PC-3 (cell line): ENCODE measurements at regions not wholly inside any gene's neighbourhood (a gene's known extent, or its start where the extent isn't known, plus 50 kb on each side); places are given as distances from the start of the nearest gene placed in this dataset.
A peak's percentile ranks its signal among the peaks of the same experiment; 100 is the strongest.

Source experiments
- ATAC-seq: fragments of 200-7000 bp; cut with Tn5 transposase; 2 replicates; pipeline ENCODE4 v1.9.1; 2020; ENCODE audit warnings: mild to moderate bottlenecking, moderate library complexity
- BruUV-seq: library from RNA; stranded (reverse); fragments of 400-500 nt; replicated peaks from 2 replicates; lab custom pipeline; 2021; lab: Mats Ljungman, UMichigan
- CTCF ChIA-PET: fragments of 300-600 bp; sonication (Branson Sonifier 250); formaldehyde crosslinking; loops from one replicate; lab custom pipeline; 2022; ENCODE audit warnings: antibody characterized with exemption; lab: Charles Lee
- POLR2A ChIA-PET: fragments of 300-600 bp; sonication (Branson Sonifier 250); formaldehyde crosslinking; loops from one replicate; lab custom pipeline; 2022; ENCODE audit warnings: antibody characterized with exemption; ENCODE audit not compliant: unreplicated experiment; lab: Charles Lee
- DNase-seq: peaks from one replicate; pipeline ENCODE4 v3.0.0-alpha.2; 2015
- H2AFZ ChIP-seq: fragments of 300-600 bp; sonication (generic); 2 replicates; pipeline ENCODE4 v1.6.0; 2016; ENCODE audit warnings: antibody characterized with exemption, low read length
- H3F3A ChIP-seq: fragments of 300-600 bp; sonication (generic); one replicate; pipeline ENCODE4 v1.6.0; 2017; ENCODE audit warnings: antibody characterized with exemption, low read length, control low read depth, mild to moderate bottlenecking; ENCODE audit not compliant: unreplicated experiment
- H3K27ac ChIP-seq: fragments of 300-600 bp; sonication (generic); 2 replicates; pipeline ENCODE4 v1.5.1; 2016; ENCODE audit warnings: mild to moderate bottlenecking, low read length
- H3K27me3 ChIP-seq: fragments of 300-600 bp; sonication (generic); 2 replicates; pipeline ENCODE4 v1.6.1; 2016; ENCODE audit warnings: low read length, mixed read lengths
- H3K36me3 ChIP-seq: fragments of 300-600 bp; sonication (generic); 2 replicates; pipeline ENCODE4 v1.6.1; 2016; ENCODE audit warnings: low read depth, mixed run types, low read length, mixed read lengths
- H3K4me1 ChIP-seq: fragments of 300-600 bp; sonication (generic); 2 replicates; pipeline ENCODE4 v1.5.1; 2016; ENCODE audit warnings: low read length; ENCODE audit not compliant: insufficient read depth
- H3K4me2 ChIP-seq: fragments of 300-600 bp; sonication (generic); 2 replicates; pipeline ENCODE4 v1.6.0; 2016; ENCODE audit warnings: low read length
- H3K4me3 ChIP-seq: fragments of 300-600 bp; sonication (generic); 2 replicates; pipeline ENCODE4 v1.5.1; 2016; ENCODE audit warnings: mild to moderate bottlenecking, low read length, mixed read lengths
- H3K79me2 ChIP-seq: fragments of 300-600 bp; sonication (generic); 2 replicates; pipeline ENCODE4 v1.6.1; 2017; ENCODE audit warnings: low read length, mixed read lengths
- H3K9ac ChIP-seq: fragments of 300-600 bp; sonication (generic); 2 replicates; pipeline ENCODE4 v1.6.0; 2016; ENCODE audit warnings: mild to moderate bottlenecking, low read length
- H3K9me2 ChIP-seq: fragments of 300-600 bp; sonication (generic); replicated peaks from 2 replicates; pipeline ENCODE4 v1.6.1; 2016; ENCODE audit warnings: mixed run types, low read length, mixed read lengths
- H3K9me3 ChIP-seq: fragments of 300-600 bp; sonication (generic); 2 replicates; pipeline ENCODE4 v1.6.1; 2016; ENCODE audit warnings: low read length, mixed read lengths
- H4K20me1 ChIP-seq: fragments of 300-600 bp; sonication (generic); 2 replicates; pipeline ENCODE4 v1.6.1; 2016; ENCODE audit warnings: low read length, mixed read lengths
- EZH2 ChIP-seq: fragments of 300-600 bp; sonication (generic); IDR thresholded peaks from one replicate; pipeline ENCODE4 v1.6.1; 2017; ENCODE audit warnings: antibody characterized with exemption, mild to moderate bottlenecking, low read length; ENCODE audit not compliant: unreplicated experiment
- EZH2phosphoT487 ChIP-seq: fragments of 300-600 bp; sonication (generic); IDR thresholded peaks from 2 replicates; pipeline ENCODE4 v1.6.1; 2018; ENCODE audit warnings: mild to moderate bottlenecking, antibody characterized with exemption, low read length, borderline replicate concordance
- intact Hi-C: fragments of 100-400 bp; cut with micrococcal nuclease; formaldehyde crosslinking; loops from 2 replicates; pipeline ENCODE4 v1.9.0; 2023
- TF ChIP-seq, protein P1 (sequence below): fragments of 300-600 bp; sonication (generic); conservative IDR thresholded peaks from 2 replicates; pipeline ENCODE4 v1.5.1; 2017; ENCODE audit warnings: antibody characterized with exemption, low read depth, mild to moderate bottlenecking, low read length

DNA sequence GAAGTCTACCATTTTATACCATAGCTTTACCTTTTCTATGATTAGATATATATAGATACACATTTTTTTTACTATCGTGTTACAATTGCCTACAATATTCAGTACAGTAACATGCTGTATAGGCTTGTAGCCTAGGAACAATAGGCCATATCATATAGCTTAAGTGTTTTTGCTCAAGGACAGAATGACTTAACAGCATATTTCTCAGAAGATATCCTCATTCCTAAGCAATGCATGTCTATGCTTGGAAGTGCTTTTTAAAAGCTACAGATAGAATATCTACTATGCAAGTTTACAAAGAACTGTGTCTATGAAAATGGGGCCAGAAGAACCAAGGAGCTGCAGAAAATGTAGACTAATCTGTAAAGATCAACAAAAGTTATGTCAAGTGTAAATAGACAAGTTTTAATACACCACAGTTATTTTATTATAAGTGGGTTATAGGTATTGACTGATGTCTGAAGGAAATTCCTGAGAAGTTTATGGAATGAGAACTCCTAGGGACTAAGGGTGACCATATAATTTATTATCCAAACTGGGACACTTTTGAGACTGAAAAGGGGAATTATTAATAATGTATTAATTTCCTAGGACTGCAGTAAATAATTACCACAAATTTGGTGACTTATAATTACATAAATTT is 138.7 kb upstream of the TGFBR2 start:
- Histone ChIP-seq H3K4me2 (peak overlapping the region; percentile 13), H3K4me3 (no peak overlapping the region), H3K4me1 (peaks cover 27% of the 10 kb centered on the region), H2AFZ (no peak overlapping the region), H3K9me2 (no peaks in the 10 kb centered on the region), H3K36me3 (no peaks in the 10 kb centered on the region), H3K27me3 (no peaks in the 10 kb centered on the region), H3F3A (no peaks in the 10 kb centered on the region), H3K9ac (no peak overlapping the region), H3K27ac (peak overlapping the region; percentile 10; the same call in 1 of the 2 replicates), H4K20me1 (no peaks in the 10 kb centered on the region), H3K9me3 (no peaks in the 10 kb centered on the region), H3K79me2 (no peaks in the 10 kb centered on the region)
- ATAC-seq (peak; percentile 90), DNase-seq (peak; percentile 64)
- intact Hi-C loops: loop anchor here (2.0 to 5.0 kb wide), 4 partner anchors 50 to 140 kb away; partner anchors contain the start of gene TGFBR2
- TF ChIP-seq EZH2 (no peak), EZH2phosphoT487 (no peak)
- TF ChIP-seq, protein P1, sequence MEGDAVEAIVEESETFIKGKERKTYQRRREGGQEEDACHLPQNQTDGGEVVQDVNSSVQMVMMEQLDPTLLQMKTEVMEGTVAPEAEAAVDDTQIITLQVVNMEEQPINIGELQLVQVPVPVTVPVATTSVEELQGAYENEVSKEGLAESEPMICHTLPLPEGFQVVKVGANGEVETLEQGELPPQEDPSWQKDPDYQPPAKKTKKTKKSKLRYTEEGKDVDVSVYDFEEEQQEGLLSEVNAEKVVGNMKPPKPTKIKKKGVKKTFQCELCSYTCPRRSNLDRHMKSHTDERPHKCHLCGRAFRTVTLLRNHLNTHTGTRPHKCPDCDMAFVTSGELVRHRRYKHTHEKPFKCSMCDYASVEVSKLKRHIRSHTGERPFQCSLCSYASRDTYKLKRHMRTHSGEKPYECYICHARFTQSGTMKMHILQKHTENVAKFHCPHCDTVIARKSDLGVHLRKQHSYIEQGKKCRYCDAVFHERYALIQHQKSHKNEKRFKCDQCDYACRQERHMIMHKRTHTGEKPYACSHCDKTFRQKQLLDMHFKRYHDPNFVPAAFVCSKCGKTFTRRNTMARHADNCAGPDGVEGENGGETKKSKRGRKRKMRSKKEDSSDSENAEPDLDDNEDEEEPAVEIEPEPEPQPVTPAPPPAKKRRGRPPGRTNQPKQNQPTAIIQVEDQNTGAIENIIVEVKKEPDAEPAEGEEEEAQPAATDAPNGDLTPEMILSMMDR: no peak
- ChIA-PET CTCF (interaction anchor here (0.7 kb wide), 1 partner anchor 123 kb away, joined by 3 read pairs; no protein-coding TSS in a partner anchor), POLR2A (interaction anchor here (0.5 to 0.6 kb wide), 2 partner anchors 8 to 97 kb away, joined by 3 to 4 read pairs; no protein-coding TSS in a partner anchor)
- no TSS peak for BruUV-seq

DNA sequence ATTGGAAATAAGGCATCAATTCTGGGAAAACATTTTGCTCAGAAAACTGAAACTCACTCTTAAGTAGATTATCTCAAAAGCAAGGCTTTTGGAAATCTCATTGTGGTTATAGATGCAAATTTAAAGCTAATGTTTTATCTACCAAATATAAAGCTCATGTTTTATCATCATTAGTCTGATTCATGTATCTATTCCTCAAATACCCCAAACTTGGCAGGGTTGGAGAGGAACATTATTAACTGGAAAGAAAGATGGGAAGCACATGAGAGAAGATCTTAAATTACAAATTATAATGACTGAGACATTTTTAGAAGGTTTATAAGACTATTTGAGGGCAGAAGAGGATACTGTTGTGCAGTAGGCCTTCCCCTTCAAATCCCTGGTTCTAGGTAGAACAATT is 137.3 kb upstream of the TGFBR2 start:
- H3K27me3 ChIP-seq: no peaks in the 10 kb centered on the region
- H3K4me3 ChIP-seq: no peak overlapping the region
- H3K9me2 ChIP-seq: no peaks in the 10 kb centered on the region
- POLR2A ChIA-PET: no interaction called here
- intact Hi-C loops: loop anchor here (5.0 kb wide), 3 partner anchors 48 to 138 kb away; partner anchors contain the start of gene TGFBR2
- no peak overlapping the region for H3K4me2 ChIP-seq
- no peak overlapping the region for H3K9ac ChIP-seq
- no peak for ATAC-seq
- no TSS peak for BruUV-seq
- no peaks in the 10 kb centered on the region for H3F3A ChIP-seq
- H3K9me3 ChIP-seq: no peaks in the 10 kb centered on the region
- no peaks in the 10 kb centered on the region for H4K20me1 ChIP-seq
- no peaks in the 10 kb centered on the region for H3K79me2 ChIP-seq
- H3K4me1 ChIP-seq: peaks cover 31% of the 10 kb centered on the region
- no peak for DNase-seq
- H2AFZ ChIP-seq: no peak overlapping the region
- TF ChIP-seq, protein P1: no peak
- TF ChIP-seq EZH2 (no peak), EZH2phosphoT487 (no peak)
- CTCF ChIA-PET: interaction anchor here (1.0 kb wide), 1 partner anchor 139 kb away, joined by 4 read pairs; no protein-coding TSS in a partner anchor
- no peak overlapping the region for H3K27ac ChIP-seq
- no peaks in the 10 kb centered on the region for H3K36me3 ChIP-seq

DNA sequence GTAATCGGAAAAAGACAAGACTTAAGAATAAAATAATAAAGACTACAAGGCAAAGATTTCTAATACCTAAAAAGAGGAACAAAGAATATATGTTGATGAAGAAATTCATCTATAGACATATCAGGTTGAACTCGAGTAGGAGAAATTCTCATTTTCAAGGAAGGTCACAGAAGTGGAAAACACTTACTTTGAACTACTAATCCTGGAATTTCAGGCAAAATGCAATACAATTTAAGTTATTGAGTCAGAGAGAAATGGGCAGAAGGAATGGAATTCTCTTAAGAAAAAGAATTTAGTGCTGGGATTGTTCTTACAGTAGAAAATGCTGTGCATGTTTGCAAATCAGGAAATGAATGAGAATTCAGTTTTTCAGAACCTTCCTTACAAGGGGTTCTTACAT is 135.9 kb upstream of the TGFBR2 start:
- TF ChIP-seq, protein P1: no peak
- TF ChIP-seq EZH2 (no peak), EZH2phosphoT487 (no peak)
- no peaks in the 10 kb centered on the region for H3F3A ChIP-seq
- H3K4me3 ChIP-seq: no peak overlapping the region
- no peaks in the 10 kb centered on the region for H3K79me2 ChIP-seq
- H3K27ac ChIP-seq: no peak overlapping the region
- no peaks in the 10 kb centered on the region for H4K20me1 ChIP-seq
- POLR2A ChIA-PET: no interaction called here
- ATAC-seq (no peak), DNase-seq (no peak)
- no peaks in the 10 kb centered on the region for H3K36me3 ChIP-seq
- no peaks in the 10 kb centered on the region for H3K9me2 ChIP-seq
- intact Hi-C loops: loop anchor here (10.0 kb wide), 1 partner anchor 356 kb away; no protein-coding TSS in a partner anchor
- CTCF ChIA-PET: no interaction called here
- H3K9ac ChIP-seq: no peak overlapping the region
- no peak overlapping the region for H3K4me2 ChIP-seq
- no peak overlapping the region for H2AFZ ChIP-seq
- H3K4me1 ChIP-seq: peaks cover 31% of the 10 kb centered on the region
- BruUV-seq: no TSS peak
- H3K9me3 ChIP-seq: no peaks in the 10 kb centered on the region
- no peaks in the 10 kb centered on the region for H3K27me3 ChIP-seq
